GM12865 (cell line): ENCODE measurements at regions not wholly inside any gene's neighbourhood (a gene's known extent, or its start where the extent isn't known, plus 50 kb on each side); places are given as distances from the start of the nearest gene placed in this dataset.
"Not testable (repeated sequence)": the region's sequence is repeated elsewhere in the genome, so short reads cannot be mapped to it uniquely, and the experiment has no call there.

ENCODE experiments used
- DNase-seq: peaks from one replicate; pipeline ENCODE4 v3.0.0; 2010; ENCODE audit warnings: low read depth
- H3K4me3 ChIP-seq: 2 replicates; pipeline ENCODE4 v1.5.1; 2011; ENCODE audit warnings: mild to moderate bottlenecking, low read depth, low read length, control low read depth
- CTCF ChIP-seq: IDR thresholded peaks from 2 replicates; pipeline ENCODE4 v1.5.1; 2011; ENCODE audit warnings: low read length, control low read depth, low read depth, inconsistent platforms; ENCODE audit not compliant: insufficient read depth; ENCODE audit errors: missing control alignments

- H3K4me3 ChIP-seq = no peak overlapping the region
- TF ChIP-seq CTCF = no peak
- no peak for DNase-seq
These were observed 559.3 kb upstream of the B3GAT1 start for GRCh38 chr11:134971381-134971780.

GRCh38 chr11:134967746-134968145 is 555.7 kb upstream of the B3GAT1 start:
- TF ChIP-seq CTCF = no peak
- DNase-seq = no peak

GRCh38 chr11:134961386-134961785 is 549.3 kb upstream of the B3GAT1 start:
- DNase-seq = not testable (repeated sequence)

More at GRCh38 chr11:134967746-134968145, 555.7 kb upstream of the B3GAT1 start:
- no peak overlapping the region for H3K4me3 ChIP-seq

GRCh38 chr11:134958870-134959269 is 546.8 kb upstream of the B3GAT1 start:
- DNase-seq = no peak
- no peak for TF ChIP-seq CTCF
- H3K4me3 ChIP-seq = no peak overlapping the region

More at GRCh38 chr11:134961386-134961785, 549.3 kb upstream of the B3GAT1 start:
- H3K4me3 ChIP-seq = not testable (repeated sequence)

- TF ChIP-seq CTCF = no peak
- no peak for DNase-seq
- no peak overlapping the region for H3K4me3 ChIP-seq
These were observed 546.2 kb upstream of the B3GAT1 start for GRCh38 chr11:134958336-134958640.

GRCh38 chr11:134957540-134958335 is 545.7 kb upstream of the B3GAT1 start:
- no peak for DNase-seq
- no peak overlapping the region for H3K4me3 ChIP-seq

GRCh38 chr11:134956450-134957210 is 544.6 kb upstream of the B3GAT1 start:
- TF ChIP-seq CTCF = no peak
- no peak for DNase-seq
- H3K4me3 ChIP-seq = no peak overlapping the region

More at GRCh38 chr11:134957540-134958335, 545.7 kb upstream of the B3GAT1 start:
- no peak for TF ChIP-seq CTCF

- not testable (repeated sequence) for H3K4me3 ChIP-seq, DNase-seq
These were observed 543.9 kb upstream of the B3GAT1 start for GRCh38 chr11:134955970-134956369.
